GM12873 (cell line): ENCODE measurements at regions not wholly inside any gene's neighbourhood (a gene's known extent, or its start where the extent isn't known, plus 50 kb on each side); places are given as distances from the start of the nearest gene placed in this dataset.

ENCODE experiments used
- CTCF ChIP-seq: IDR thresholded peaks from 2 replicates; pipeline ENCODE4 v1.5.1; 2012; ENCODE audit warnings: low read depth, mild to moderate bottlenecking, moderate library complexity, low read length, control low read depth; ENCODE audit not compliant: insufficient read depth; ENCODE audit errors: missing control alignments

- no peak for TF ChIP-seq CTCF
These were observed 99.1 kb downstream of the MACIR start for GRCh38 chr5:103357636-103358035.

DNA sequence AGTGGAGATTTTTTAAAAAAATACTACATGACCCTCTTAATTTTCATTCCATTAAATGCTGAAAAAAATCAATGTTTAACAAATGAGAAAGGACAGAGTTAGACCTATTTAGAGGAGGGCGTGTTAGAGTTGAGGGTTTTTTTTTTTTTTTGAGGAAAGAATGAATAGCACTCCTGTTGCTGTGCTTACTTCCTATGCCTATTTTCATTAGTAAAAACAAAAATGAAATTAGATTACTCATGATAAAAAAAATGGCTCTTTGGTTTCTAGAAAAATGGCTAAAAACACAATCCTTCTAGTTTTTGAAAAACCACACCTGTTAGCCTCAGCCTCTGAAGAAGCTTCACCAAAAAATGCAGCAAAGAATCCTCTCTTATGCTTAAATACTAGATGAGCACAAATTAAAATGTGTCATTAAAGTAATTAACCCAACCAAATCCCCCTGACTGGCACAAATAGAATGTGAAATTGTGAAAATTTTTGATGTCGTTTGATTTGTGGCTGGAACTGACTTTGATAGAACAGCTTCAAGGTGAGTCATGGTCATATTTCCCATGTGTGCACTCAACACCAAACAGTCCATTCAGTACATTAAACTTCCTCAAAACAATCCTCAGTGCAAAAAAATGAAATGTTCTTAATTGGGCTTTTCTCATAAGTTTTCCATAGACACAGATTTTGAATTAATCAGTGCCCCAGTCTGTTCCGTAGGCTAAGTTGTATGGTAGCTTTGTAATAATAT lies 98.0 kb downstream of the MACIR start:
- TF ChIP-seq CTCF: no peak

DNA sequence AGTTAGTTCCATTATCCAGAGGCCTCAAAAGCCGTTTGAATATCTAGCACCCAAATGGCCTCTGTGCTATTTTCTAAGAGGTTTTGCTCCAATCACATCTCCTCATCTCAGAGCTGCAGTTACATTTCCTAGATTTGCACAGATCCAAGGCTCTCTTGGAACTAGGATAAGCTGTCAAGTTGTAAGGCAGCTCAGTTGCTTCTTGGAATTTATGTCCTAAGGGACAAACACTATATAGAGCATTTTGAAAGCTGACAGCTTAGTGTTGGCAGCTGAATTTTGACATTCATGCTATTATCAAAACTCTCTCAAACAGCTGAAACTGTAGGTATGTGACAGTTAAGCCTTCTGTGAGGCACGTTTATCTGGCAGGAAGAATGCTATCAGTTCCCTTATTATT lies 97.0 kb downstream of the MACIR start:
- no peak for TF ChIP-seq CTCF

DNA sequence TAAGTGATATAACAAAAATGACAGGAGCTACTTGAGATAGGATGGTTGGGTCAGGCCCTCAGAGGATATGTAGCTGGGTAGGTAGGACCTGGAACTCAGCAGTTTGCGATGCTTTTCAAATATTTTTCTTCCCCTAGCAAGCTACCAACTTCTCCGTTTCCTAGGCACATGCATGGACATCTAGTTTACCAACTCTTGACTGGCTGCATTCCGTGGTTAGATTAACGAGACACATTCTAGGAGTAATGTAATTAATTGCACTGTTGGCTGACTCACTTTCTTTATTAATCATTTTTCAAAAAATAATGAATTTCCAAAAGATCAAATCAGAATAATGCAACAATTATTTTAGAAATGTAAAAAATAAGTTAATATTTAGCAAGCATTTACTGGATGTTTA lies 95.9 kb downstream of the MACIR start:
- TF ChIP-seq CTCF: no peak

DNA sequence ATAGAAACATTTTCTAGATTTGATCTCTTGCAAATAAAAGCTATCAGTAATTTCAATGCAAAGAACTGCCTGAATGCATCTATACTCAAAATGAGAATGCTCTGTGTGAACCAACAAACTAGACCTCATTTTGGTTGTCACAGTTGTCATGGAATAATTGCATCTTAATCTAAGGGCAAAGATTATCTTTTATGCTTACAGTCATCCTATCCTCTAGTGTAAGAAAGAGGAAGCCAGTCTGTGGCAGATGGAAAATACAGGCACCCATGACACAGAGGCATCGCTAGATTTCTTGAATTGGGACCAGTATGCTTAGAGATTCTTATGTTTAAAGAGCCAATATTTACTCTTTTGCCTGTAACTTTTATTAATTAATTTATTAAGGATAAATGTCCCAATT lies 95.0 kb downstream of the MACIR start:
- TF ChIP-seq CTCF: no peak

DNA sequence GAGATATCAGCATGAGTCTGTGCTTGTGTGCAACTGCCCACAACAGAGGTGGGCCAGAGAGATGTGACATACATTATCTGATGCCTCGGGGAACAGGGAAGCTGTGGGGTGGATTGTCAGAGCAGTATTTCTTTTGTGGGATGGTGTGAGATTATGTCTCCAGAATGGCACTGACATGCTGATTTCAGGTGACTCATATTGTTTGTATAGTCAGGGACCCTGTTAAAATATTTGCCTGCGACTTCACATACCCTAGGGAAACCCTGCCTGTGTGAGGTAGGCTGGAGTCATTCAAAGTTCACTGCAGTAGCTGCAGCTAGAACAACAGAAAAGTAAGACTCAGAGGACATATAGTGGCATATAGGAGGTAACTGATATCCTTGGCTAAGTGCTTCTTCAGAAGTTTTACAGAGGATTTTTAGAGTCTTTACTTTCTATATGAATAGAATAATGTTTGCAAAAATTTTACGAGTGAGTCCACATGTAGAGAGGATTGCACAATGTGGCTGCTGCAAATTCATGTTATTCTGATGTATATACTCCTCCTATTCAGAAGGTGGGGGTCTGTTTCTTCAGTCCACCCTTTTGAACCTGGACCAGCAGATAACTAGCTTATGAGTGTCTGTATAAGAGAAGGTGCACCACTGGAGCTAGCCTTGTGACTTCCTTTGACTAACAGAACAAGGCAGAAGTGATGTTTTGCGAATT lies 89.3 kb downstream of the MACIR start:
- no peak for TF ChIP-seq CTCF

GRCh38 chr5:103346162-103346748 lies 87.7 kb downstream of the MACIR start:
- no peak for TF ChIP-seq CTCF
